IMR-90 (cell line): ENCODE measurements at regions not wholly inside any gene's neighbourhood (a gene's known extent, or its start where the extent isn't known, plus 50 kb on each side); places are given as distances from the start of the nearest gene placed in this dataset.

Experiments used
- ATAC-seq: fragments of 200-7000 bp; cut with Tn5 transposase; 2 replicates; pipeline ENCODE4 v1.9.1; 2020; ENCODE audit warnings: low read depth, mild to moderate bottlenecking, moderate library complexity
- BruUV-seq: library from RNA; stranded (reverse); fragments of 400-500 nt; replicated peaks from 2 replicates; lab custom pipeline; 2021; lab: Mats Ljungman, UMichigan
- CTCF ChIA-PET: fragments of 300-600 bp; formaldehyde crosslinking; extraction: SDS; loops from one replicate; lab custom pipeline; 2021; ENCODE audit warnings: antibody characterized with exemption; lab: Yijun Ruan, JAX
- POLR2A ChIA-PET: fragments of 300-600 bp; sonication (Branson Sonifier 250); formaldehyde crosslinking; loops from one replicate; lab custom pipeline; 2022; ENCODE audit warnings: antibody characterized with exemption; ENCODE audit not compliant: unreplicated experiment; lab: Charles Lee
- DNase-seq: peaks from one replicate; pipeline ENCODE4 v3.0.0; 2013
- H2AFZ ChIP-seq: replicated peaks from 2 replicates; pipeline ENCODE3; 2013; ENCODE audit warnings: low read length, mild to moderate bottlenecking; ENCODE audit not compliant: poor library complexity
- H2AK5ac ChIP-seq: 2 replicates; pipeline ENCODE4 v1.6.1; 2013; ENCODE audit warnings: low read depth, low read length, inconsistent platforms
- H2AK9ac ChIP-seq: replicated peaks from 2 replicates; pipeline ENCODE3; 2013; ENCODE audit warnings: mild to moderate bottlenecking, low read depth, low read length, moderate library complexity; ENCODE audit not compliant: poor library complexity
- H2BK120ac ChIP-seq: 2 replicates; pipeline ENCODE4 v1.6.1; 2013; ENCODE audit warnings: low read depth, low read length, inconsistent platforms
- H2BK15ac ChIP-seq: 3 replicates; pipeline ENCODE4 v1.6.1; 2013; ENCODE audit warnings: low read depth, low read length, inconsistent platforms
- H2BK20ac ChIP-seq: 2 replicates; pipeline ENCODE4 v1.6.1; 2013; ENCODE audit warnings: low read depth, mild to moderate bottlenecking, inconsistent platforms, low read length, moderate library complexity
- H2BK5ac ChIP-seq: 2 replicates; pipeline ENCODE4 v1.6.1; 2013; ENCODE audit warnings: mild to moderate bottlenecking, low read depth, low read length, inconsistent platforms; ENCODE audit not compliant: poor library complexity, severe bottlenecking
- H3K14ac ChIP-seq: replicated peaks from 2 replicates; pipeline ENCODE4 v1.6.1; 2013; ENCODE audit warnings: low read depth, low read length, inconsistent platforms
- H3K18ac ChIP-seq: 2 replicates; pipeline ENCODE4 v1.6.1; 2013; ENCODE audit warnings: low read depth, low read length, control low read depth
- H3K23ac ChIP-seq: 2 replicates; pipeline ENCODE4 v1.6.1; 2013; ENCODE audit warnings: low read depth, low read length, inconsistent platforms
- H3K27ac ChIP-seq: 2 replicates; pipeline ENCODE4 v1.5.1; 2013; ENCODE audit warnings: mild to moderate bottlenecking, control low read depth, low read length; ENCODE audit not compliant: insufficient read depth
- H3K27me3 ChIP-seq: 2 replicates; pipeline ENCODE4 v1.6.1; 2013; ENCODE audit warnings: low read length; ENCODE audit not compliant: control insufficient read depth, insufficient read depth
- H3K36me3 ChIP-seq: 2 replicates; pipeline ENCODE4 v1.6.1; 2013; ENCODE audit warnings: low read length, mixed read lengths; ENCODE audit not compliant: control insufficient read depth, insufficient read depth
- H3K4ac ChIP-seq: 2 replicates; pipeline ENCODE4 v1.6.1; 2013; ENCODE audit warnings: low read depth, low read length, inconsistent platforms
- H3K4me1 ChIP-seq: 2 replicates; pipeline ENCODE4 v1.6.1; 2013; ENCODE audit warnings: low read length, mixed read lengths; ENCODE audit not compliant: control insufficient read depth, insufficient read depth
- H3K4me2 ChIP-seq: 2 replicates; pipeline ENCODE4 v1.6.1; 2013; ENCODE audit warnings: low read depth, mild to moderate bottlenecking, control low read depth, low read length, moderate library complexity
- H3K4me3 ChIP-seq: 2 replicates; pipeline ENCODE4 v1.5.1; 2013; ENCODE audit warnings: low read depth, mild to moderate bottlenecking, control low read depth, low read length, moderate library complexity; ENCODE audit not compliant: insufficient read depth
- H3K56ac ChIP-seq: 2 replicates; pipeline ENCODE4 v1.6.1; 2013; ENCODE audit warnings: low read length, inconsistent platforms; ENCODE audit not compliant: insufficient read depth; ENCODE audit errors: extremely low read depth
- H3K79me1 ChIP-seq, 2 experiments: 2 replicates each; pipeline ENCODE4 v1.6.1; 2013; ENCODE audit warnings: low read length in 2 of 2, inconsistent platforms in 1 of 2, low read depth in 1 of 2
- H3K9ac ChIP-seq: 2 replicates; pipeline ENCODE4 v1.6.1; 2013; ENCODE audit warnings: low read depth, low read length, control low read depth
- H3K9me1 ChIP-seq: 2 replicates; pipeline ENCODE4 v1.6.1; 2013; ENCODE audit warnings: low read length, inconsistent platforms; ENCODE audit not compliant: insufficient read depth
- H3K9me3 ChIP-seq: 2 replicates; pipeline ENCODE4 v1.6.1; 2013; ENCODE audit warnings: low read length; ENCODE audit not compliant: control insufficient read depth, insufficient read depth
- H4K20me1 ChIP-seq: 2 replicates; pipeline ENCODE4 v1.6.1; 2013; ENCODE audit warnings: low read length, inconsistent platforms; ENCODE audit not compliant: insufficient read depth
- H4K5ac ChIP-seq: 2 replicates; pipeline ENCODE4 v1.6.1; 2013; ENCODE audit warnings: mild to moderate bottlenecking, low read depth, low read length, control low read depth
- H4K8ac ChIP-seq, 2 experiments: 2 replicates each; pipeline ENCODE4 v1.6.1; 2013; ENCODE audit warnings: low read depth in 2 of 2, low read length in 2 of 2, control low read depth in 1 of 2, inconsistent platforms in 1 of 2
- H4K91ac ChIP-seq: 2 replicates; pipeline ENCODE4 v1.6.1; 2013; ENCODE audit warnings: low read depth, low read length, inconsistent platforms; ENCODE audit not compliant: insufficient read depth
- BHLHE40 ChIP-seq: fragments of 150-350 bp; IDR thresholded peaks from 2 replicates; pipeline ENCODE4 v1.6.1; 2016; ENCODE audit warnings: mild to moderate bottlenecking, low read depth, low read length
- MAFK ChIP-seq: IDR thresholded peaks from 2 replicates; pipeline ENCODE4 v1.6.1; 2012; ENCODE audit warnings: low read depth, low read length, improper control_type of control experiment
- SMC3 ChIP-seq: fragments of 150-350 bp; IDR thresholded peaks from 2 replicates; pipeline ENCODE4 v1.6.1; 2016; ENCODE audit warnings: low read depth, mild to moderate bottlenecking, antibody characterized with exemption, low read length, moderate library complexity
- dilution Hi-C: fragments of 300-500 bp; cut with HindIII; formaldehyde crosslinking; loops from one replicate; pipeline ENCODE4 v1.14.3; 2018; ENCODE audit warnings: low sequenced_read_pairs; ENCODE audit not compliant: unreplicated experiment
- in situ Hi-C: fragments of 300-500 bp; cut with MboI; formaldehyde crosslinking; loops from 3 replicates; pipeline ENCODE4 v1.14.3; 2019; ENCODE audit warnings: low sequenced_read_pairs, inconsistent platforms, mixed read lengths
- intact Hi-C: fragments of 100-400 bp; cut with micrococcal nuclease; formaldehyde crosslinking; loops from 2 replicates; pipeline ENCODE4 v1.10.0; 2022

GRCh38 chr1:203421246-203421645 is 54.4 kb upstream of the PRELP start:
- no peak overlapping the region for H3K4me3 ChIP-seq
- H3K9me3 ChIP-seq, result no peaks in the 10 kb centered on the region
- no peak overlapping the region for H2AK9ac ChIP-seq
- peaks cover 7% of the 10 kb centered on the region for H4K20me1 ChIP-seq
- ChIA-PET CTCF (no interaction called here), POLR2A (no interaction called here)
- dilution Hi-C loops (no loop called here), intact Hi-C loops (no loop called here), in situ Hi-C loops (no loop called here)
- DNase-seq (no peak), ATAC-seq (no peak)
- H3K4me1 ChIP-seq, result peaks cover 9% of the 10 kb centered on the region; the same call in 1 of the 2 replicates
- no peak overlapping the region for H2BK20ac ChIP-seq
- no peak overlapping the region for H4K5ac ChIP-seq
- peaks cover 27% of the 10 kb centered on the region for H3K27me3 ChIP-seq
- H2AFZ ChIP-seq, result no peak overlapping the region
- H3K9ac ChIP-seq, result no peak overlapping the region
- no peak overlapping the region for H2AK5ac ChIP-seq
- no peak overlapping the region for H3K27ac ChIP-seq
- no peak overlapping the region for H4K8ac ChIP-seq
- no peak overlapping the region for H3K4ac ChIP-seq
- H2BK15ac ChIP-seq, result no peak overlapping the region
- BruUV-seq, result no TSS peak
- H3K14ac ChIP-seq, result no peak overlapping the region
- TF ChIP-seq MAFK (no peak), SMC3 (no peak), BHLHE40 (no peak)
- H2BK5ac ChIP-seq, result no peak overlapping the region
- no peak overlapping the region for H4K91ac ChIP-seq
- no peak overlapping the region for H3K56ac ChIP-seq
- peaks cover 4% of the 10 kb centered on the region; the same call in 1 of the 2 replicates for H3K9me1 ChIP-seq
- H2BK120ac ChIP-seq, result no peak overlapping the region
- no peaks in the 10 kb centered on the region for H3K36me3 ChIP-seq
- no peak overlapping the region for H3K18ac ChIP-seq
- H3K79me1 ChIP-seq, result no peaks in the 10 kb centered on the region
- H3K23ac ChIP-seq, result no peak overlapping the region
- no peak overlapping the region for H3K4me2 ChIP-seq
